HUES6 (cell line): ENCODE measurements at regions not wholly inside any gene's neighbourhood (a gene's known extent, or its start where the extent isn't known, plus 50 kb on each side); places are given as distances from the start of the nearest gene placed in this dataset.

Experiments
- H3K27ac ChIP-seq: 2 replicates; pipeline ENCODE4 v1.7.0; 2013; ENCODE audit warnings: low read depth, mild to moderate bottlenecking, low read length, inconsistent platforms
- H3K27me3 ChIP-seq: 2 replicates; pipeline ENCODE4 v1.6.1; 2013; ENCODE audit warnings: low read length; ENCODE audit not compliant: control insufficient read depth, insufficient read depth
- H3K36me3 ChIP-seq: 2 replicates; pipeline ENCODE4 v1.6.1; 2013; ENCODE audit warnings: low read length; ENCODE audit not compliant: control insufficient read depth, insufficient read depth
- H3K4me1 ChIP-seq: 2 replicates; pipeline ENCODE4 v1.6.1; 2013; ENCODE audit warnings: low read length; ENCODE audit not compliant: control insufficient read depth, insufficient read depth
- H3K4me3 ChIP-seq: 2 replicates; pipeline ENCODE4 v1.5.1; 2013; ENCODE audit warnings: low read depth, low read length
- H3K9ac ChIP-seq: one replicate; pipeline ENCODE4 v1.6.1; 2013; ENCODE audit warnings: mild to moderate bottlenecking, low read length
- H3K9me3 ChIP-seq: 2 replicates; pipeline ENCODE4 v1.6.1; 2013; ENCODE audit warnings: low read depth, low read length; ENCODE audit not compliant: control insufficient read depth, insufficient read depth

GRCh38 chr1:191636345-191636744 is 521.9 kb upstream of the RGS18 start:
- no peak overlapping the region for H3K9ac ChIP-seq
- H3K4me3 ChIP-seq: no peak overlapping the region

GRCh38 chr1:191641420-191642260 is 516.6 kb upstream of the RGS18 start:
- H3K9ac ChIP-seq: no peak overlapping the region
- no peak overlapping the region for H3K4me3 ChIP-seq
- no peaks in the 10 kb centered on the region for H3K36me3 ChIP-seq
- H3K27ac ChIP-seq: no peak overlapping the region
- H3K4me1 ChIP-seq: no peaks in the 10 kb centered on the region
- no peaks in the 10 kb centered on the region for H3K9me3 ChIP-seq
- no peaks in the 10 kb centered on the region for H3K27me3 ChIP-seq

More at GRCh38 chr1:191636345-191636744, 521.9 kb upstream of the RGS18 start:
- Histone ChIP-seq H3K4me1 (no peaks in the 10 kb centered on the region), H3K27ac (no peak overlapping the region), H3K36me3 (no peaks in the 10 kb centered on the region), H3K9me3 (no peaks in the 10 kb centered on the region), H3K27me3 (no peaks in the 10 kb centered on the region)

GRCh38 chr1:191643060-191643459 is 515.2 kb upstream of the RGS18 start:
- Histone ChIP-seq H3K4me3 (no peak overlapping the region), H3K9me3 (no peaks in the 10 kb centered on the region), H3K4me1 (no peaks in the 10 kb centered on the region), H3K36me3 (no peaks in the 10 kb centered on the region), H3K27ac (no peak overlapping the region), H3K9ac (no peak overlapping the region), H3K27me3 (no peaks in the 10 kb centered on the region)

- Histone ChIP-seq H3K4me1 (no peaks in the 10 kb centered on the region), H3K27me3 (no peaks in the 10 kb centered on the region), H3K9me3 (no peaks in the 10 kb centered on the region), H3K27ac (no peak overlapping the region), H3K9ac (no peak overlapping the region), H3K4me3 (no peak overlapping the region), H3K36me3 (no peaks in the 10 kb centered on the region)
Measured at GRCh38 chr1:191648939-191649338, 509.3 kb upstream of the RGS18 start.

GRCh38 chr1:191662051-191662450 is 496.2 kb upstream of the RGS18 start:
- Histone ChIP-seq H3K4me1 (peaks cover 5% of the 10 kb centered on the region; the same call in 1 of the 2 replicates), H3K36me3 (no peaks in the 10 kb centered on the region), H3K9ac (no peak overlapping the region), H3K27me3 (no peaks in the 10 kb centered on the region), H3K9me3 (no peaks in the 10 kb centered on the region), H3K27ac (no peak overlapping the region), H3K4me3 (no peak overlapping the region)

GRCh38 chr1:191662746-191663145 is 495.5 kb upstream of the RGS18 start:
- H3K4me3 ChIP-seq: no peak overlapping the region
- H3K4me1 ChIP-seq: peaks cover 5% of the 10 kb centered on the region; the same call in 1 of the 2 replicates
- no peak overlapping the region for H3K9ac ChIP-seq
- H3K36me3 ChIP-seq: no peaks in the 10 kb centered on the region
- no peaks in the 10 kb centered on the region for H3K9me3 ChIP-seq
- no peak overlapping the region for H3K27ac ChIP-seq
- H3K27me3 ChIP-seq: no peaks in the 10 kb centered on the region

GRCh38 chr1:191668525-191668924 is 489.7 kb upstream of the RGS18 start:
- H3K27ac ChIP-seq: no peak overlapping the region
- no peaks in the 10 kb centered on the region for H3K27me3 ChIP-seq

GRCh38 chr1:191669629-191670028 is 488.6 kb upstream of the RGS18 start:
- Histone ChIP-seq H3K27ac (no peak overlapping the region), H3K4me3 (no peak overlapping the region), H3K9me3 (no peaks in the 10 kb centered on the region), H3K4me1 (peaks cover 3% of the 10 kb centered on the region), H3K27me3 (no peaks in the 10 kb centered on the region), H3K36me3 (no peaks in the 10 kb centered on the region), H3K9ac (no peak overlapping the region)

More at GRCh38 chr1:191668525-191668924, 489.7 kb upstream of the RGS18 start:
- no peaks in the 10 kb centered on the region for H3K4me1 ChIP-seq
- H3K9ac ChIP-seq: no peak overlapping the region
- no peak overlapping the region for H3K4me3 ChIP-seq
- no peaks in the 10 kb centered on the region for H3K36me3 ChIP-seq
- H3K9me3 ChIP-seq: no peaks in the 10 kb centered on the region

GRCh38 chr1:191671236-191671635 is 487.0 kb upstream of the RGS18 start:
- Histone ChIP-seq H3K36me3 (no peaks in the 10 kb centered on the region), H3K4me3 (no peak overlapping the region), H3K4me1 (peaks cover 4% of the 10 kb centered on the region), H3K27ac (no peak overlapping the region), H3K9me3 (no peaks in the 10 kb centered on the region), H3K9ac (no peak overlapping the region), H3K27me3 (no peaks in the 10 kb centered on the region)

- no peak overlapping the region for H3K27ac ChIP-seq
- no peaks in the 10 kb centered on the region for H3K36me3 ChIP-seq
- H3K4me3 ChIP-seq: no peak overlapping the region
- H3K27me3 ChIP-seq: no peaks in the 10 kb centered on the region
- H3K9ac ChIP-seq: no peak overlapping the region
- H3K9me3 ChIP-seq: no peaks in the 10 kb centered on the region
- peaks cover 4% of the 10 kb centered on the region for H3K4me1 ChIP-seq
Measured at GRCh38 chr1:191674626-191675179, 483.6 kb upstream of the RGS18 start.
